ENCODE measurements at regions not wholly inside any gene's neighbourhood (a gene's known extent, or its start where the extent isn't known, plus 50 kb on each side); places are given as distances from the start of the nearest gene placed in this dataset.

- Histone ChIP-seq H3K9me3 (no peaks in the 10 kb centered on the region), H3K27me3 (replicated peaks in 1 of 7) (no peaks in the 10 kb centered on the region), H3K4me3 (no peak overlapping the region), H3K4me1 (no peaks in the 10 kb centered on the region), H3K36me3 (no peaks in the 10 kb centered on the region), H3K27ac (no peak overlapping the region)
- no peak for DNase-seq
- WGBS, 5 donors = 38 to 62% (median 49%) methylated on average over 7 of the region's 7 CpGs
- no peak for TF ChIP-seq CTCF (IDR thresholded peaks at IDR 0.05 in 8 of 11, conservative IDR thresholded peaks at IDR 0.05 in 3 of 11)
- TF ChIP-seq POLR2A (IDR thresholded peaks at IDR 0.05) = no peak
- no peak for TF ChIP-seq POLR2AphosphoS5 (IDR thresholded peaks at IDR 0.05)
- intact Hi-C loops (cut with DNase I; ENCODE audit: low total_unique reads) = no loop called here
Observed at GRCh38 chr4:107548211-107548905, 171.7 kb downstream of the PAPSS1 start.

GRCh38 chr4:107546638-107547037, 173.4 kb downstream of the PAPSS1 start:
- TF ChIP-seq CTCF (IDR thresholded peaks at IDR 0.05 in 8 of 11, conservative IDR thresholded peaks at IDR 0.05 in 3 of 11) (no peak), POLR2AphosphoS5 (IDR thresholded peaks at IDR 0.05) (no peak), POLR2A (IDR thresholded peaks at IDR 0.05) (no peak)
- no peak for DNase-seq
- Histone ChIP-seq H3K9me3 (no peaks in the 10 kb centered on the region), H3K4me3 (no peak overlapping the region), H3K36me3 (no peaks in the 10 kb centered on the region), H3K4me1 (no peaks in the 10 kb centered on the region), H3K27me3 (replicated peaks in 1 of 7) (no peaks in the 10 kb centered on the region), H3K27ac (no peak overlapping the region)
- WGBS, 5 donors = 82 to 93% (median 89%) methylated on average over 2 of the region's 2 CpGs
- intact Hi-C loops (cut with DNase I; ENCODE audit: low total_unique reads) = no loop called here

- DNase-seq = no peak
- no peaks in the 10 kb centered on the region for H3K4me1 ChIP-seq
- no peaks in the 10 kb centered on the region for H3K27me3 ChIP-seq (replicated peaks in 1 of 7)
- WGBS, 5 donors = 69 to 88% (median 80%) methylated on average over 2 of the region's 2 CpGs
- no peaks in the 10 kb centered on the region for H3K9me3 ChIP-seq
- TF ChIP-seq POLR2AphosphoS5 (IDR thresholded peaks at IDR 0.05) (no peak), CTCF (IDR thresholded peaks at IDR 0.05 in 8 of 11, conservative IDR thresholded peaks at IDR 0.05 in 3 of 11) (no peak), POLR2A (IDR thresholded peaks at IDR 0.05) (no peak)
- no peak overlapping the region for H3K4me3 ChIP-seq
- intact Hi-C loops (cut with DNase I; ENCODE audit: low total_unique reads) = no loop called here
- no peak overlapping the region for H3K27ac ChIP-seq
- H3K36me3 ChIP-seq = no peaks in the 10 kb centered on the region
Observed at GRCh38 chr4:107541511-107541910, 178.5 kb downstream of the PAPSS1 start.

- DNase-seq = no peak
- H3K36me3 ChIP-seq = no peaks in the 10 kb centered on the region
- TF ChIP-seq CTCF (IDR thresholded peaks at IDR 0.05 in 8 of 11, conservative IDR thresholded peaks at IDR 0.05 in 3 of 11) (no peak), POLR2AphosphoS5 (IDR thresholded peaks at IDR 0.05) (no peak), POLR2A (IDR thresholded peaks at IDR 0.05) (no peak)
- WGBS, 5 donors = 59 to 83% (median 72%) methylated on average over 1 of the region's 1 CpG
- no peak overlapping the region for H3K4me3 ChIP-seq
- no peak overlapping the region for H3K27ac ChIP-seq
- intact Hi-C loops (cut with DNase I; ENCODE audit: low total_unique reads) = no loop called here
- no peaks in the 10 kb centered on the region for H3K9me3 ChIP-seq
- H3K4me1 ChIP-seq = no peaks in the 10 kb centered on the region
- no peaks in the 10 kb centered on the region for H3K27me3 ChIP-seq (replicated peaks in 1 of 7)
Observed at GRCh38 chr4:107531927-107532326, 188.1 kb downstream of the PAPSS1 start.
